ENCODE measurements at regions not wholly inside any gene's neighbourhood (a gene's known extent, or its start where the extent isn't known, plus 50 kb on each side); places are given as distances from the start of the nearest gene placed in this dataset.
"Not testable (repeated sequence)": the region's sequence is repeated elsewhere in the genome, so short reads cannot be mapped to it uniquely, and the experiment has no call there.

DNA sequence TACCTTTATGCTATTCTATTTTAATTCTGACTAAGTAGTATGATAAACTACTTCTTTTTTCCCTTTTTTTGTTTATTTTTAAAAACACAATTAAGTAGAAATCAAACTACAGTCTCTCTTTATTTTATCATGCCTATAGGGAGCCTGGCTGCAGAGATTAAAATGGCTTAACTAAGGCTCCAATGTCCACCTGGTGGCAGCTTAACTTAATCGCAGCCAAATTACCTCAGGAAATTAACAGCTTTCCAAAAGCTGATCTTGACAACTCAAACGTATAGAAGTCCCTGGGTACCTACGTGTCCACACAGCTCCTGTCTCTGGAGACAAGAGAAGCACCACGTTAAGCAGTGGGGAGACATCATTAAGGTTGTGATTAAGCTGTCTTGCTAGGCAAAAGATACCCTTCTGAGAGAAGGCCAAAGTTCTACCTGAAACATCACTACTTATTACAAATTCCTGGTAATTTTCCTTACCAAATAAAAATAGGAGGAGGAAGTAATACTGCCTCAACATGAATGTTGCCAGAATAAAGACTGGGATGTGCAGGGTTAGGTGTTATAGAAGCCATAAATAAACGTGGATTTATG, 63.2 kb upstream of the SNX19 start:
- H3K4me3 ChIP-seq (ENCODE audit: low read length) = no peak overlapping the region
- H3K4me1 ChIP-seq (ENCODE audit: insufficient read depth, low read length) = no peaks in the 10 kb centered on the region
- WGBS = 35% methylated on average over 5 of the region's 5 CpGs
- H3K27ac ChIP-seq (ENCODE audit: low read depth, low read length) = no peak overlapping the region
- H3K9me3 ChIP-seq (ENCODE audit: insufficient read depth, low read depth, low read length) = peaks cover 9% of the 10 kb centered on the region; the same call in 1 of the 2 replicates
- no peak overlapping the region for H3K9ac ChIP-seq (ENCODE audit: low read depth, low read length)
- no peaks in the 10 kb centered on the region for H3K36me3 ChIP-seq (ENCODE audit: insufficient read depth, low read length)
- no peaks in the 10 kb centered on the region for H3K27me3 ChIP-seq (ENCODE audit: insufficient read depth, low read length)

DNA sequence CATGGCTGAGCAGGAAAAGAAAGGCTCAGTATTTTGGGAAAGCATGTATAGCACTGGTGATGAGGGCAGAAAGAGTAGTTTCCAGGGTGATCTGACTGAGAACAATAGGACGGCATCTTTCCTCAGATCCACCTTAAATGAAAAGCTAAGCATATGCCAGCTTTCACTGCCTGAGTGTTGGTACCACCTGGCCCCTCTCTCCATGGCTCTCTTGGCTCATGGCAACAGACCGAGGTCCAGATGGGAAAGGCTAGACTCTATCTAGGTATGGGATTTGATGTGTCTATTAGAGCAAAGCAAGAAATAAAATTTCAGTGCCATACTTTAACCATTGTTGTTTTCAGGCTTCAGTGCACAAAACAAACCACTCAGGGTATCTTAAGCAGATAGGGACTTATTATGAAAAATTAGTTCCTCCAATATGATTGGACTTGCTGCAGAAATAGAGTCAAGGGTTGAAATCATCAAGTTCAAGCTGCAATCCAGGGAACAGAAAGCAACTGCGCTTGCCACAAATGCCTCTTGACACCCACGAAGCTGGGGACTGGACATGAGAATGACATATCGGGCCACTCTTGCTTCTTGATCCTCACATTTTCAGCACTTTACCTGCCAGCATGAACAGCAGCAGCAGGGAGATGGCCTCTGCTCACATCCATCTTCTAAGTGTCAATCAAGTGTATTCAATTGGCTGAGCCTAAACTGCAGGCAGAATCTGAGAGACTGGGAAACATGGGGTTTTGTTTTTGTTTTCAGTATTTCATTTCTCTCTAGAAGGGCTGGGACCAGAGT, 64.0 kb upstream of the SNX19 start:
- WGBS = 90% methylated on average over 5 of the region's 5 CpGs
- H3K4me1 ChIP-seq (ENCODE audit: insufficient read depth, low read length) = no peaks in the 10 kb centered on the region

DNA sequence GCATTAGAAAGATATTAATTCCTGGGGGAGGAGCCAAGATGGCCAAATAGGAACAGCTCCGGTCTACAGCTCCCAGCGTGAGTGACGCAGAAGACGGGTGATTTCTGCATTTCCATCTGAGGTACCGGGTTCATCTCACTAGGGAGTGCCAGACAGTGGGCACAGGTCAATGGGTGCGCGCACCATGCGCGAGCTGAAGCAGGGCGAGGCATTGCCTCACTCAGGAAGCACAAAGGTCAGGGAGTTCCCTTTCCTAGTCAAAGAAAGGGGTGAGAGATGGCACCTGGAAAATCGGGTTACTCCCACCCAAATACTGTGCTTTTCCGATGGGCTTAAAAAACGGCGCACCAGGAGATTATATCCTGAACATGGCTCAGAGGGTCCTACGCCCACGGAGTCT, 68.0 kb upstream of the SNX19 start:
- not testable (repeated sequence) for H3K27me3 ChIP-seq (ENCODE audit: insufficient read depth, low read length); H3K9me3 ChIP-seq (ENCODE audit: insufficient read depth, low read depth, low read length); H3K4me1 ChIP-seq (ENCODE audit: insufficient read depth, low read length); H3K27ac ChIP-seq (ENCODE audit: low read depth, low read length); H3K4me3 ChIP-seq (ENCODE audit: low read length); H3K36me3 ChIP-seq (ENCODE audit: insufficient read depth, low read length); H3K9ac ChIP-seq (ENCODE audit: low read depth, low read length)
- WGBS = 95% methylated on average over 16 of the region's 16 CpGs

More for the DNA sequence above, 64.0 kb upstream of the SNX19 start:
- H3K27ac ChIP-seq (ENCODE audit: low read depth, low read length) = no peak overlapping the region
- no peaks in the 10 kb centered on the region for H3K36me3 ChIP-seq (ENCODE audit: insufficient read depth, low read length)
- peaks cover 9% of the 10 kb centered on the region; the same call in 1 of the 2 replicates for H3K9me3 ChIP-seq (ENCODE audit: insufficient read depth, low read depth, low read length)
- H3K27me3 ChIP-seq (ENCODE audit: insufficient read depth, low read length) = no peaks in the 10 kb centered on the region
- no peak overlapping the region for H3K9ac ChIP-seq (ENCODE audit: low read depth, low read length)
- no peak overlapping the region for H3K4me3 ChIP-seq (ENCODE audit: low read length)

DNA sequence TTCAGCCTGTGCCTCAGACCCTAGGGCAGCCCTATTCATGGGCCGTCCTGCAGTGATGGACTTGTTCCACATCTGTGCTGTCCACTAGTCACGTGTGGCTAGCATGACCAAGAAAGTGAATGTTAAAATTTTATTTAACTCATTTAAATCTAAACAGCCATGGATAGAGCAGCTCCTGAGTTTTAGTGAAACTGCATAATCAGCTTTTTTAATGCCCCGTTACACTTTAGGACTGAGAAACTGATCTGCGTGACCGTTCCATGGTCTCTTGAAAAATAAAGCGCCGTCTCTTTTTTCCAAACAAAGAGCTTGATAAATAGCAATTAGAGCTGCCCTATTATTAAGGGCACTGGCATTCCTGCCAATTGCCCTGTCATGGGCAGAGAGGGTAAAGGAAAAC, 76.5 kb upstream of the SNX19 start:
- H3K4me1 ChIP-seq (ENCODE audit: insufficient read depth, low read length) = no peaks in the 10 kb centered on the region
- no peak overlapping the region for H3K4me3 ChIP-seq (ENCODE audit: low read length)
- 90% methylated on average over 7 of the region's 7 CpGs for WGBS
- no peaks in the 10 kb centered on the region for H3K27me3 ChIP-seq (ENCODE audit: insufficient read depth, low read length)
- no peak overlapping the region for H3K27ac ChIP-seq (ENCODE audit: low read depth, low read length)
- no peaks in the 10 kb centered on the region for H3K36me3 ChIP-seq (ENCODE audit: insufficient read depth, low read length)
- no peak overlapping the region for H3K9ac ChIP-seq (ENCODE audit: low read depth, low read length)
- no peaks in the 10 kb centered on the region for H3K9me3 ChIP-seq (ENCODE audit: insufficient read depth, low read depth, low read length)

DNA sequence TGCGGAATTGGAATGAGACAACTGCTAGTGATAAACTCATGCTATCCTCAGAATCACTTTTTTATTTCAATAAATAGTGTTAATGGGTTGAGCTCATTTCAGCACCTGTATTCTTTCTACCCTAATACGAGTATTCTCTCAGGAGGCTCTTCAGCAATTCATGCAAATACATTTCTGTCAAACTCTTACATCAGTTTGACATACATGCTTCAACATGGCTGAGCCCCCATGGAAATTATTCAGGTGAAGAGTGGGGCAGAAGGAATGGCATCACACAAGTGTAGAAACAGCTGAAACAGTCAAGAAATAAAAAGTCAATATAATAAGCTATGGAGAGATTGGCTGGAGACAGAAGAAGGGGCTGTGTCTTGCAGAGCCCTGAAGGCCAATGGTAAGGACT, 77.8 kb upstream of the SNX19 start:
- 87% methylated on average over 2 of the region's 2 CpGs for WGBS
- Histone ChIP-seq H3K36me3 (ENCODE audit: insufficient read depth, low read length) (no peaks in the 10 kb centered on the region), H3K27ac (ENCODE audit: low read depth, low read length) (no peak overlapping the region)

DNA sequence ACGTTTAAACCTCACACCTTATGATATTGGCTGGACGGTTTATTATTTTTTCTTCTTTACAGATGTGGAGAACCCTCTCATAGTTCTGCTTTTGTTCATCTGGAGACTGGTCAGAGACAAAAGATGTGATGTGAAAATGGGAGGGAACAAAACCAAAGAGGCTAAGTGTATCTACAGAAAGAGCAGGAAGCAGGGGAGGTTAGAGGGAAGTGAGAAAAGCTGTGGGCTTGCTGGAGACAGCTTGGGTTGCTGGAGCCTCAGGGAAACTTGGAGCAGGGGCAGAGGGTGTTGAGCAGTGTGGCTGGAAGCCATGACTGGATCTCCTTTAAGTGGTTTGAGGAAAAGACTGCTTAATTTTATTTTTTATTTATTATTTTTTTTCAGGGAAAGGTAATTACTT, 79.0 kb upstream of the SNX19 start:
- no peak overlapping the region for H3K4me3 ChIP-seq (ENCODE audit: low read length)
- H3K4me1 ChIP-seq (ENCODE audit: insufficient read depth, low read length) = no peaks in the 10 kb centered on the region
- no peaks in the 10 kb centered on the region for H3K27me3 ChIP-seq (ENCODE audit: insufficient read depth, low read length)
- no peaks in the 10 kb centered on the region for H3K9me3 ChIP-seq (ENCODE audit: insufficient read depth, low read depth, low read length)
- H3K9ac ChIP-seq (ENCODE audit: low read depth, low read length) = no peak overlapping the region
- H3K36me3 ChIP-seq (ENCODE audit: insufficient read depth, low read length) = no peaks in the 10 kb centered on the region
- H3K27ac ChIP-seq (ENCODE audit: low read depth, low read length) = no peak overlapping the region
- WGBS = 95% methylated on average over 2 of the region's 2 CpGs

More for the DNA sequence above, 77.8 kb upstream of the SNX19 start:
- H3K9me3 ChIP-seq (ENCODE audit: insufficient read depth, low read depth, low read length) = no peaks in the 10 kb centered on the region
- no peaks in the 10 kb centered on the region for H3K27me3 ChIP-seq (ENCODE audit: insufficient read depth, low read length)
- no peak overlapping the region for H3K9ac ChIP-seq (ENCODE audit: low read depth, low read length)
- no peaks in the 10 kb centered on the region for H3K4me1 ChIP-seq (ENCODE audit: insufficient read depth, low read length)
- no peak overlapping the region for H3K4me3 ChIP-seq (ENCODE audit: low read length)

DNA sequence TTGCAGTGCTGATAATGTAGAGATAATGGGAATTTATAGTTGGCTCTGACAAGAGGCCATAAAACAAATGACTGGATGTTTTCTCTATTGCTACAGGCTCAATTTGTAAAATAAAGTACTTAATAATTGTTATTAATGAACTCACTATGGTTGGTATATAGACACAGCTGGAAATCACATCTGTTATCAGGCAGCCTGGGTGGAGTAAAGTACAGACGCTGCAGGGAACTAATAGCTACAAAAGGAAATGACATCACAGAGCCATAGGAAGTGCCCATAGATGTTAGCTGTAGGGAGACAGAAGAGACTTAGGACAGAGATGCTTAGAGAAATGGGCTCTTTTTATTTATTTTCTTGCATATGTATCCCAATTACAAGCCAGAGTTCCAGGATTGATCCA, 81.0 kb upstream of the SNX19 start:
- Histone ChIP-seq H3K9ac (ENCODE audit: low read depth, low read length) (no peak overlapping the region), H3K9me3 (ENCODE audit: insufficient read depth, low read depth, low read length) (no peaks in the 10 kb centered on the region), H3K36me3 (ENCODE audit: insufficient read depth, low read length) (no peaks in the 10 kb centered on the region), H3K27me3 (ENCODE audit: insufficient read depth, low read length) (no peaks in the 10 kb centered on the region), H3K27ac (ENCODE audit: low read depth, low read length) (no peak overlapping the region), H3K4me1 (ENCODE audit: insufficient read depth, low read length) (no peaks in the 10 kb centered on the region), H3K4me3 (ENCODE audit: low read length) (no peak overlapping the region)
- WGBS = 81% methylated on average over 1 of the region's 1 CpG

DNA sequence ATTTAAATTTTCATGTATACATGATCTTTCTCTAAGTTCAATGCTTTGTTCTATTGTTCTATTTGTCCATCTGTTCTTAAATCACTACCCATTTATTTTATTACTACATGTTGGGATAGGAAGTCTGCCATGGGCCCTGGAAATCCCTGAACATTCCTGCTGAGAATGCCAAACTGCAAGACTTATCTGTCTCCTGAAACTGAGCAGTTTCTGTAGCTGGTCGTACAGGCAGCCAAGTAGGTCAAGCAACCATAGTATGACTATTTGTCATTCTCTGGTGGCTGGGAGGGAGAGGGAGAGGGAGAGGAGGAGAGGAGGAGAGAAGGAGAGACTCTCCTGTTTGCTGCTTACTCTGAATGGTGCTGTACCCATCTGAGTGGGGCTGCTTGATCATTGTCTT, 82.8 kb upstream of the SNX19 start:
- no peak overlapping the region for H3K9ac ChIP-seq (ENCODE audit: low read depth, low read length)
- H3K4me1 ChIP-seq (ENCODE audit: insufficient read depth, low read length) = no peaks in the 10 kb centered on the region
- no peak overlapping the region for H3K4me3 ChIP-seq (ENCODE audit: low read length)
- no peaks in the 10 kb centered on the region for H3K27me3 ChIP-seq (ENCODE audit: insufficient read depth, low read length)
- no peaks in the 10 kb centered on the region for H3K9me3 ChIP-seq (ENCODE audit: insufficient read depth, low read depth, low read length)
- WGBS = 93% methylated on average over 1 of the region's 1 CpG
- no peak overlapping the region for H3K27ac ChIP-seq (ENCODE audit: low read depth, low read length)
- no peaks in the 10 kb centered on the region for H3K36me3 ChIP-seq (ENCODE audit: insufficient read depth, low read length)

DNA sequence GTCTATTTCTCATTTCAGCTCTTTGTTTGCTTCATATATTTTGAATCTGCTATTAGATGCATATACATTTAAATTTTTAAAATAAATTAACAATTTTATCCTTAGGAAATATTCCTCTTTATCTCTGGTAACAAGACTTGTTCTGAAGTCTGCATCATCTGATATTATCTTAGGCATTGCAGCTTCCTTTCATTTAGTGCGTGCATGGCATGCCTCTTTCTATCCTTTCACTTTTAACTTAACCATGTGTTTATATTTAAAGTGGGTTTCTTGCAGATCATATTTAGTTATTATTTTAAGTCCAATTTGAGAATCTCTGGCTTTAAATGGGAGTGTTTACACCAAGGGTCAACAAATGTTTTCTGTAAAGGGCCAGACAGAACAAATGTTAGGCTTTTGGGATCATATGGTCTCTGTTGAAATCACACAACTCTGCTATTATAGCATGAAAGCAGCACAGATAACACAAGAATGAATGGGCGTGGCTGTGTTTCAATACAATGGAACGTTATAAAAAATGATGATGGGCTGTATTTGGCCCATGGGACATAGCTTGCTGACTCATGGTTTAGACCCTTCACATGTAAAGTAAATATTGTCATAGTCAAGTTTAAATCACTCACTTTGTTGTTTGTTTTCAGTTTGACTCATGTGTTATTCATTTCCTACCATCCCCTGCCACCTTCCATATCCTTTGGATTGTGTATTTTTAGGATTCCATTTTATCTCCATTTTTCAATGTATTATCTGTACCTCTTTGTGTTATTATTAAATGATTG, 83.9 kb upstream of the SNX19 start:
- H3K27me3 ChIP-seq (ENCODE audit: insufficient read depth, low read length) = no peaks in the 10 kb centered on the region
- no peak overlapping the region for H3K4me3 ChIP-seq (ENCODE audit: low read length)
- 78% methylated on average over 3 of the region's 3 CpGs for WGBS
- H3K9ac ChIP-seq (ENCODE audit: low read depth, low read length) = no peak overlapping the region
- H3K27ac ChIP-seq (ENCODE audit: low read depth, low read length) = no peak overlapping the region
- H3K9me3 ChIP-seq (ENCODE audit: insufficient read depth, low read depth, low read length) = no peaks in the 10 kb centered on the region
- H3K4me1 ChIP-seq (ENCODE audit: insufficient read depth, low read length) = no peaks in the 10 kb centered on the region
- no peaks in the 10 kb centered on the region for H3K36me3 ChIP-seq (ENCODE audit: insufficient read depth, low read length)

DNA sequence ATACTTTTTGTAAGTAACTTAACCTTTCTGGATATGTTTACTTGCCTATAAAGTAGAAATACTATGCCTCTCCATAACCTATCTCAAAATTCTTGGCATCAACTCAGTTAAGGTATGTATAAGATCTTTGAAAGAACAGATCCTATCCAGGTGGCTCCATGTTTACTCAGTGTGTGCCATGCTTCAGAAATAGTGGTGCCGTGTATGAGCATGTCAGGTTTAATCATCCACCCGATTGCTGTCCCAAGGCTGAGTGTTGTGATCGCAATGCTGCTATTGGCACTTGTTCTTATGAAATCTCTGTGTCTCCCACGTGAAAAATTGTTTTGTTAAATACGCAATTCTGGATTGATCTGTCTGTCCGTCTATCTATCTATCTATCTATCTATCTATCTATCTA, 85.9 kb upstream of the SNX19 start:
- Histone ChIP-seq H3K4me3 (ENCODE audit: low read length) (no peak overlapping the region), H3K27me3 (ENCODE audit: insufficient read depth, low read length) (no peaks in the 10 kb centered on the region), H3K27ac (ENCODE audit: low read depth, low read length) (no peak overlapping the region), H3K9ac (ENCODE audit: low read depth, low read length) (no peak overlapping the region), H3K36me3 (ENCODE audit: insufficient read depth, low read length) (no peaks in the 10 kb centered on the region), H3K4me1 (ENCODE audit: insufficient read depth, low read length) (no peaks in the 10 kb centered on the region), H3K9me3 (ENCODE audit: insufficient read depth, low read depth, low read length) (no peaks in the 10 kb centered on the region)
- WGBS = 96% methylated on average over 6 of the region's 6 CpGs

DNA sequence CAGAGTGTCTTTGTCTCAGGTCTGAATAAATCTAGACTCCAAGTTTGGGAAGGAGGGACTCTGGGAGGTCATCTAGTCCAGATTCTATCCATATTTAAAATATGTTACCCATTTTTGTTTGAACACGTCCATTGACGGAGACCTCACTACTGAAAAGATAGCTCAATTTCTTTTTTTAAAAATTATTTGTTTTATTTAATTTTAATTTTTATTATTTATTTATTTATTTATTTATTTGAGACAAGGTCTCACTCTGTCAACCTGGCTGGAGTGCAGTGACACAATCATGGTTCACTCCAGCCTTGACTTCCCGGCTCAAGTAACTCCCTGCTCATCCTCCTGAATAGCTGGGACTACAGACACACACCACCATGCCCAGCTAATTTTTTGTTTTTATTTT, 89.5 kb upstream of the SNX19 start:
- Histone ChIP-seq H3K9me3 (ENCODE audit: insufficient read depth, low read depth, low read length) (no peaks in the 10 kb centered on the region), H3K9ac (ENCODE audit: low read depth, low read length) (no peak overlapping the region), H3K27me3 (ENCODE audit: insufficient read depth, low read length) (no peaks in the 10 kb centered on the region), H3K36me3 (ENCODE audit: insufficient read depth, low read length) (no peaks in the 10 kb centered on the region), H3K4me1 (ENCODE audit: insufficient read depth, low read length) (no peaks in the 10 kb centered on the region), H3K4me3 (ENCODE audit: low read length) (no peak overlapping the region), H3K27ac (ENCODE audit: low read depth, low read length) (no peak overlapping the region)
- WGBS = 93% methylated on average over 1 of the region's 3 CpGs

Measured in HUES64 (cell line).